GM19468 (cell line): ENCODE measurements at regions not wholly inside any gene's neighbourhood (a gene's known extent, or its start where the extent isn't known, plus 50 kb on each side); places are given as distances from the start of the nearest gene placed in this dataset.
"Not testable (repeated sequence)": the region's sequence is repeated elsewhere in the genome, so short reads cannot be mapped to it uniquely, and the experiment has no call there.

Experiments used
- ATAC-seq: cut with Tn5 transposase; IDR thresholded peaks from one replicate; pipeline ENCODE4 v1.9.1; 2021; ENCODE audit warnings: mild to moderate bottlenecking, moderate library complexity, moderate number of reproducible peaks; ENCODE audit not compliant: unreplicated experiment; ENCODE audit errors: extremely low read depth

- no peak for ATAC-seq
These were observed 342.5 kb downstream of the NPIPA8 start for GRCh38 chr16:17994027-17994426.

GRCh38 chr16:17992416-17992815, 344.1 kb downstream of the NPIPA8 start:
- no peak for ATAC-seq

GRCh38 chr16:17989255-17989654, 347.3 kb downstream of the NPIPA8 start:
- ATAC-seq = no peak

GRCh38 chr16:17988839-17989238, 347.7 kb downstream of the NPIPA8 start:
- ATAC-seq = no peak

GRCh38 chr16:17986991-17987390, 349.5 kb downstream of the NPIPA8 start:
- ATAC-seq = no peak

- ATAC-seq = no peak
These were observed 351.7 kb downstream of the NPIPA8 start for GRCh38 chr16:17984810-17985209.

GRCh38 chr16:17983847-17984639, 352.5 kb downstream of the NPIPA8 start:
- no peak for ATAC-seq

- ATAC-seq = no peak
These were observed 353.4 kb downstream of the NPIPA8 start for GRCh38 chr16:17983114-17983513.

- ATAC-seq = no peak
These were observed 359.3 kb downstream of the NPIPA8 start for GRCh38 chr16:17977260-17977659.

- no peak for ATAC-seq
These were observed 364.0 kb downstream of the NPIPA8 start for GRCh38 chr16:17972460-17972943.

- ATAC-seq = no peak
These were observed 365.7 kb downstream of the NPIPA8 start for GRCh38 chr16:17970816-17971331.

- no peak for ATAC-seq
These were observed 366.3 kb downstream of the NPIPA8 start for GRCh38 chr16:17970157-17970765.

- no peak for ATAC-seq
These were observed 371.2 kb downstream of the NPIPA8 start for GRCh38 chr16:17965133-17965900.

- no peak for ATAC-seq
These were observed 372.3 kb downstream of the NPIPA8 start for GRCh38 chr16:17964196-17964595.

GRCh38 chr16:17963185-17963836, 373.2 kb downstream of the NPIPA8 start:
- ATAC-seq = peak; percentile 52

GRCh38 chr16:17962726-17963125, 373.8 kb downstream of the NPIPA8 start:
- no peak for ATAC-seq

- ATAC-seq = not testable (repeated sequence)
These were observed 374.7 kb downstream of the NPIPA8 start for GRCh38 chr16:17961822-17962221.

- no peak for ATAC-seq
These were observed 385.2 kb downstream of the NPIPA8 start for GRCh38 chr16:17951378-17951777.

- no peak for ATAC-seq
These were observed 386.6 kb downstream of the NPIPA8 start for GRCh38 chr16:17949982-17950250.
